CD4-positive, CD25-positive, alpha-beta regulatory T cell (primary cell): ENCODE measurements at regions not wholly inside any gene's neighbourhood (a gene's known extent, or its start where the extent isn't known, plus 50 kb on each side); places are given as distances from the start of the nearest gene placed in this dataset.

Experiments
- ATAC-seq, 2 donors: fragments of 150-1000 bp; cut with Tn5 transposase; one replicate each; pipeline ENCODE4 v1.10.0; 2021; ENCODE audit warnings: low read depth in 2 of 2, moderate number of reproducible peaks in 2 of 2, moderate library complexity in 1 of 2
- DNase-seq, 3 donors: peaks; one replicate each; pipeline versions ENCODE4 v3.0.0 to v3.0.0-alpha.2; 2012 to 2022; ENCODE audit warnings: mixed read lengths in 1 of 3
- H3K27ac ChIP-seq: one replicate; pipeline ENCODE4 v1.7.0; 2013; ENCODE audit warnings: mild to moderate bottlenecking, low read length; ENCODE audit not compliant: insufficient read depth, poor library complexity, severe bottlenecking
- H3K27me3 ChIP-seq: one replicate; pipeline ENCODE4 v1.7.0; 2013; ENCODE audit warnings: low read length; ENCODE audit not compliant: control insufficient read depth, insufficient read depth
- H3K36me3 ChIP-seq: one replicate; pipeline ENCODE4 v1.7.0; 2013; ENCODE audit warnings: mild to moderate bottlenecking, low read length, moderate library complexity; ENCODE audit not compliant: control insufficient read depth, insufficient read depth
- H3K4me1 ChIP-seq: 2 replicates; pipeline ENCODE4 v1.7.0; 2013; ENCODE audit warnings: mild to moderate bottlenecking, low read length; ENCODE audit not compliant: insufficient read depth, control insufficient read depth, poor library complexity, severe bottlenecking
- H3K4me3 ChIP-seq: one replicate; pipeline ENCODE4 v1.7.0; 2013; ENCODE audit warnings: low read depth, mild to moderate bottlenecking, low read length, moderate library complexity
- H3K9me3 ChIP-seq, 2 experiments: 1 replicate in 1 of 2; 2 replicates in 1 of 2; pipeline ENCODE4 v1.7.0; 2013; ENCODE audit warnings: low read length in 2 of 2, mild to moderate bottlenecking in 1 of 2, moderate library complexity in 1 of 2; ENCODE audit not compliant: control insufficient read depth in 2 of 2
- H3K27ac Mint-ChIP-seq, 3 donors: one replicate each; pipeline ENCODE4 v1.8.0; 2020 to 2022; ENCODE audit warnings: mild to moderate bottlenecking in 3 of 3, mixed read lengths in 3 of 3, moderate library complexity in 2 of 3
- H3K27me3 Mint-ChIP-seq: one replicate; pipeline ENCODE4 v1.8.0; 2022; ENCODE audit warnings: mild to moderate bottlenecking, mixed read lengths
- H3K36me3 Mint-ChIP-seq: one replicate; pipeline ENCODE4 v1.8.0; 2020; ENCODE audit warnings: mixed read lengths
- H3K4me1 Mint-ChIP-seq, 4 donors: one replicate each; pipeline ENCODE4 v1.8.0; 2020 to 2022; ENCODE audit warnings: mixed read lengths in 4 of 4, mild to moderate bottlenecking in 1 of 4
- H3K4me3 Mint-ChIP-seq, 4 donors: one replicate each; pipeline ENCODE4 v1.8.0; 2020 to 2022; ENCODE audit warnings: mild to moderate bottlenecking in 4 of 4, mixed read lengths in 4 of 4, moderate library complexity in 3 of 4
- H3K9me3 Mint-ChIP-seq, 7 donors: one replicate each; pipeline ENCODE4 v1.8.0; 2020 to 2022; ENCODE audit warnings: mixed read lengths in 7 of 7, mild to moderate bottlenecking in 3 of 7, moderate library complexity in 2 of 7

DNA sequence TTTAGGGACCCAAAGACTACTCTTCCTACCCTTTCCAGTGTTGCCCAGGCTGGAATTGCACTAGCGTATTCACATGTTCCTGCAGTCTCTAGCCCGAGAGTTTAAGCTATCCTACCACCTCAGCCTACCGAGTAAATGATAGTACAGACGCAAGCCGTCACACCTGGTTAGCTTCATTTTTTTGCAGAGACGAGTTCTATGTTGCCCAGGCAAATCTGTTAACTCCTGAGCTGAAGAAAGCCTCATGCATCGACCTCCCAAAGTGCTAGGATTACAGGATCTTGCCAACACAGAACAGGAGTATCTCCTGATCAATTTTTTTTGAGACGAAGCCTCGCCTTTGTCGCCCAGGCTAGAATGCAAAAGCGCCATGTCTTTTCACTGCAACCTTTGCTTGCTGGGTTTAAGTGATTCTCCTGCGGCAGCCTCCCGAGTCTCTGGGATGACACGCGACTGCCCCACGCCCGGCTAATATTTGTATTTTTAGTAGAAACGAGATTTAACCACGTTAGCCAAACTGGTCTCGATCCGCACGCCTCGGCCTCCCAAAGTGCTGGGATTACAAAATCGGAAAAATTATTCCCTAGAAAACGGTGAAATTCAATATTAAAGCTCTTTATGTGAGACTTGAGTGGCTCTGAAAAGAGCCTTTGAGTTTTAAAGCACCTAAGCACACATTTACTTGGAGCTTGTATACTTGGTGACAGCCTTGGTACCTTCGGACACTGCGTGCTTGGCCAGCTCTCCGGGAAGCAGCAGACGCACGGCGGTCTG, 128.5 kb downstream of the HFE start:
- Histone ChIP-seq H3K4me3 (peak overlapping the region; percentile 85), H3K4me1 (peaks cover 24% of the 10 kb centered on the region), H3K36me3 (no peaks in the 10 kb centered on the region), H3K27me3 (no peaks in the 10 kb centered on the region), H3K27ac (peak overlapping the region; percentile 95), H3K9me3 (no peaks in the 10 kb centered on the region)
- ATAC-seq: peak; percentile 1 to 7
- H3K27me3 Mint-ChIP-seq: no peaks in the 10 kb centered on the region
- no peak overlapping the region for H3K4me3 Mint-ChIP-seq
- H3K9me3 Mint-ChIP-seq: no peaks in the 10 kb centered on the region
- peaks cover 0 to 17% (median 7%) of the 10 kb centered on the region in 4 donors for H3K4me1 Mint-ChIP-seq
- peak in 2 of 3 donors; percentile 65 to 75 for DNase-seq
- H3K27ac Mint-ChIP-seq: no peak overlapping the region
- no peaks in the 10 kb centered on the region for H3K36me3 Mint-ChIP-seq

DNA sequence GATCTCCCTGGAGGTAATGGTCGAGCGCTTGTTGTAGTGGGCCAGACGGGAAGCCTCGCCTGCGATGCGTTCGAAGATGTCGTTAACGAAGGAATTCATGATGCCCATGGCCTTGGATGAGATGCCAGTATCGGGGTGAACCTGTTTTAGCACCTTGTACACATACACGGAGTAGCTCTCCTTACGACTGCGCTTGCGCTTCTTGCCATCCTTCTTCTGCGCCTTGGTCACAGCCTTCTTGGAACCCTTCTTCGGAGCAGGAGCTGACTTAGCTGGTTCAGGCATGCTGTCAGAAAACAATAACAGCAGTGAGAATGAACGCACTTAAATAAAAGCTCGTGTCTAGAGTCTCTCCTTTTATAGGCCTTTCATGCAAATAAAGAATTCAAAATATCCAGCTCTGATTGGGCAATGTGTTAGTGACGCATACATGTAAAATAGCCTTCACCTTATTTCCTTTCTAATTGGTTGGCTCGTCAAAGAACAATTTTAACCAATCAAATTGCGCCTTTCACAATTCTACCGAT, 129.2 kb downstream of the HFE start:
- Mint-ChIP-seq H3K4me1 (peaks cover 0 to 17% (median 7%) of the 10 kb centered on the region in 4 donors), H3K27ac (no peak overlapping the region), H3K36me3 (no peaks in the 10 kb centered on the region), H3K4me3 (no peak overlapping the region), H3K9me3 (no peaks in the 10 kb centered on the region), H3K27me3 (no peaks in the 10 kb centered on the region)
- peak overlapping the region; percentile 85 for H3K4me3 ChIP-seq
- peak overlapping the region; percentile 95 for H3K27ac ChIP-seq
- DNase-seq (peak; percentile 66 to 98 (median 96)), ATAC-seq (peak; percentile 86)
- H3K27me3 ChIP-seq: no peaks in the 10 kb centered on the region
- no peaks in the 10 kb centered on the region for H3K9me3 ChIP-seq
- peaks cover 24% of the 10 kb centered on the region for H3K4me1 ChIP-seq
- H3K36me3 ChIP-seq: no peaks in the 10 kb centered on the region

DNA sequence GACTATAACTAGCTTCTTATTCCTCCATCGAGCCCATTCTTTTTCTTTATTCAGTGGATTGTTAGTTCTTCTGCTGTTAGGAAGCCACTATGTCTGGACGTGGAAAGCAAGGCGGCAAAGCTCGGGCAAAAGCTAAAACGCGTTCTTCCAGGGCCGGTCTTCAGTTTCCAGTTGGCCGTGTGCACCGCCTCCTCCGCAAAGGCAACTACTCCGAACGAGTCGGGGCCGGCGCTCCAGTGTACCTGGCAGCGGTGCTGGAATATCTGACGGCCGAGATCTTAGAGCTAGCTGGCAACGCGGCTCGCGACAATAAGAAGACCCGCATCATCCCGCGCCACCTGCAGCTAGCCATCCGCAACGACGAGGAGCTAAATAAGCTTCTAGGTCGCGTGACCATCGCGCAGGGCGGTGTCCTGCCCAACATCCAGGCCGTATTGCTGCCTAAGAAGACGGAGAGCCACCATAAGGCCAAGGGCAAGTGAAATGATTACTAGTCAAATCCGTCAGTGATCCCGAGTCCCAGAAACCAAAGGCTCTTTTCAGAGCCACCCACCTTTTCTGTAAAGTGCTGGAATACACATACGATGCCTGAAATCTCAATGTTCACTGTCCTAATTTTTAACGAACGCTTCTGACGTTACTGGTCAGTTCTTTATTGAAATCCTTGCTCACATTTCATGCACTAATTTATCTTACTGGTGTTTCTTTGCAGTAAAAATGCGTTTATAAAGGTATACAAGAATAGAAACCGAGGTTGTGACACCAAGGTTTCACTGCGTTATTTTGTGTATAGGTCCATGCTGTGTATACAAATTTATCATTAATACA, 129.9 kb downstream of the HFE start:
- peak overlapping the region; percentile 85 for H3K4me3 ChIP-seq
- H3K36me3 ChIP-seq: no peaks in the 10 kb centered on the region
- H3K27ac ChIP-seq: peak overlapping the region; percentile 95
- no peak overlapping the region for H3K4me3 Mint-ChIP-seq
- DNase-seq (peak in 2 of 3 donors; percentile 68 to 92), ATAC-seq (peak; percentile 45 to 49)
- peaks cover 24% of the 10 kb centered on the region for H3K4me1 ChIP-seq
- H3K27me3 Mint-ChIP-seq: no peaks in the 10 kb centered on the region
- no peaks in the 10 kb centered on the region for H3K27me3 ChIP-seq
- peaks cover 0 to 17% (median 7%) of the 10 kb centered on the region in 4 donors for H3K4me1 Mint-ChIP-seq
- H3K36me3 Mint-ChIP-seq: no peaks in the 10 kb centered on the region
- H3K27ac Mint-ChIP-seq: no peak overlapping the region
- no peaks in the 10 kb centered on the region for H3K9me3 ChIP-seq
- H3K9me3 Mint-ChIP-seq: no peaks in the 10 kb centered on the region

DNA sequence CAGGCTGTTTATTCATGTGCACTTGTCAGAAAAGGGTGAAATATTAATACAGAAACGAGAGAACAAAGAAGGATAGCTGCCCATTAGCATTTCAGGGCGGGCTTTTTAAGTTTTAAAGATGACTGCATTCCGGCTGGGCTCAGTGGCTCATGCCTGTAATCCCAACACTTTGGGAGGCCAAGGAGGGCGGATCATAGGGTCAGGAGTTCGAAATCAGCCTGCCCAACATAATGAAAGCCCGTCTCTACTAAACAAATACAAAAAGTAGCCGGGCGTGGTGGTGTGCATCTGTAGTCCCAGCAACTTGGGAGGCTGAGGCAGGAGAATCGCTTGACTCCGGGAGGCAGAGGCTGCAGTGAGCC, 130.5 kb downstream of the HFE start:
- ATAC-seq (no peak), DNase-seq (peak in 1 of 3 donors; percentile 34)
- H3K4me1 Mint-ChIP-seq: peaks cover 0 to 20% (median 7%) of the 10 kb centered on the region in 4 donors
- H3K27me3 Mint-ChIP-seq: no peaks in the 10 kb centered on the region
- no peaks in the 10 kb centered on the region for H3K36me3 Mint-ChIP-seq
- Histone ChIP-seq H3K9me3 (no peaks in the 10 kb centered on the region), H3K27me3 (no peaks in the 10 kb centered on the region), H3K36me3 (no peaks in the 10 kb centered on the region), H3K4me1 (peaks cover 29% of the 10 kb centered on the region), H3K27ac (peak overlapping the region; percentile 95), H3K4me3 (peak overlapping the region; percentile 85)
- no peak overlapping the region for H3K4me3 Mint-ChIP-seq
- H3K9me3 Mint-ChIP-seq: no peaks in the 10 kb centered on the region
- H3K27ac Mint-ChIP-seq: no peak overlapping the region

DNA sequence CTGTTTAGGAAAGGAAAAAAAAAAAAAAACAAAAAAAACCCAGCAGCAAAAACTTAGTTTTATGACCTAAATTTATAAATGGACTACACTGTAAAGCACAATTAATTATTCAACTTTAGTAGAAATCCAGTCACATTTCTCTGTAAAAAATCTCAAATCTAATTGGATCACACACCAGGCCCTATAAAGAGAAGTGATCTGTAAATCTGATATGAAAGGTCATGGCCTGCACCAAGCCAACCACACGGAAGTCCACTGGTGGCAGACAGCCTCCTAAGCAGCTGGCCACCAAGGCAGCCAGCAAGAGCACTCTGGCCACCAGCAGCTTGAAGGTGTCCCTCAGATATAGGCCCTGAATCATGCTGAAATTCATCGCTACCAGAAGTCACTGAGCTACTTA, 131.6 kb downstream of the HFE start:
- Histone ChIP-seq H3K36me3 (no peaks in the 10 kb centered on the region), H3K4me1 (peaks cover 38% of the 10 kb centered on the region), H3K4me3 (no peak overlapping the region), H3K9me3 (no peaks in the 10 kb centered on the region), H3K27me3 (no peaks in the 10 kb centered on the region), H3K27ac (no peak overlapping the region)
- Mint-ChIP-seq H3K9me3 (no peaks in the 10 kb centered on the region), H3K27me3 (no peaks in the 10 kb centered on the region), H3K4me3 (peak overlapping the region in 2 of 4 donors; percentile 15 to 56), H3K36me3 (no peaks in the 10 kb centered on the region), H3K27ac (peak overlapping the region in 2 of 3 donors; percentile 25 to 80), H3K4me1 (peaks cover 0 to 21% (median 6%) of the 10 kb centered on the region in 4 donors)
- ATAC-seq (no peak), DNase-seq (no peak)

DNA sequence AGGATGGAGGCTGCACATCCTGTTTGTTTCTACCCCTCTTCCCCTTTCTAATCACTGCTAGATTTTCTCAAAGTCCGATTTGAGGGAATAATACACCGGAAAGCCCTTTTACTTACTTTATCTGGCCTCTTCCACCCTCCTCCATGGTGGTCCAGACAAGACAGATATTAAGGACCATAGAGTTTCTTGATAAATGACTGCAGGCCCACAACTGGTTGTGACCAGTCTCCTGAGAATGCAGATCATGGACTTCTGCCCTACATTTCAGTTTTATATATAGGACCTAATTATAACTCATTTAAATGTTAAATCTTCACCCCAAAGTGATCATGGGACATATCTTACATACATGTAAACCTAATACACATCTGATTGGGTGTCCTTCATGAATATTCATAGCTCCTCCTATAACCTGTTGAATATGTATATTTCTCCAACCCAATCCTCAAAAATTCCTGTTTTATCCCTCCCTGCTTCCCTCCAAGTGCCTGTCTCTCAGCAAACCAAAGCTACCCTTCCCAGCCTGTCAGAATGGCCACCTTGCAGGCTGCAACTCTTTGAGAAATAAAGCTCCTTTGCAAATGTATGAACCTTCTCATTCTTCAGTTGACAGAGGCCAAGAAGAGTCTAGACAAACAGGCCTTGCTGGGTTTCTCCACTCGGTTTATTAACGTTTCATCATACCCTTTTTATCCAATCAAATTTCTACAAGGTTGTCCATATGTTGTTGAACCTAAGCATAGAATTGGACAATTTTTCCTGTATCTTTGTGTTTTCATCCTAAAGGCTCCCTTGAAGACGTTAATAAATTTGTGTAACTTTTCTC, 133.1 kb downstream of the HFE start:
- Histone ChIP-seq H3K36me3 (no peaks in the 10 kb centered on the region), H3K27ac (no peak overlapping the region), H3K4me3 (no peak overlapping the region), H3K9me3 (peaks cover 0 to 6% of the 10 kb centered on the region in 2 experiments), H3K27me3 (no peaks in the 10 kb centered on the region), H3K4me1 (peaks cover 35% of the 10 kb centered on the region)
- H3K9me3 Mint-ChIP-seq: no peaks in the 10 kb centered on the region
- H3K4me1 Mint-ChIP-seq: peaks cover 0 to 15% (median 6%) of the 10 kb centered on the region in 4 donors
- H3K27me3 Mint-ChIP-seq: no peaks in the 10 kb centered on the region
- no peak for ATAC-seq
- no peaks in the 10 kb centered on the region for H3K36me3 Mint-ChIP-seq
- no peak for DNase-seq
- peak overlapping the region in 2 of 4 donors; percentile 22 to 76 for H3K4me3 Mint-ChIP-seq
- peak overlapping the region in 2 of 3 donors; percentile 8 to 60 for H3K27ac Mint-ChIP-seq

DNA sequence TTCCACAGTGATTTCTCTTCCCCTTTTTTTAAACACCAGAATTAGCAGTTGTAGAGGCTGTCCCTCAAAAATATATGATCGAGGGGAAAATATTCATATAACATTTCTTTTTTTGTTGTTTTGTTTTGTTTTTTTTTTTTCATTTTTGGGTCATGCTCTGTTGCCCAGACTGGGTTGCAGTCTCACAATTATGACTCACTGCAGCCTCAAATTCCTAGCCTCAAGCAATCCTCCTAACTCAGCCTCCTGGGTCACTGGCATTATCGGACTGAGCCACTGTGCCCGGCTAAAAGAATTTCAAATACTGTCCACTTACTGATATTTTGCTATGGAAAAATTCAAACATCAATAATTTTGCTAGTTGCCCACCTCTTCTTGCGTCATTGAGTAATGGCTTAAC, 134.0 kb downstream of the HFE start:
- H3K36me3 ChIP-seq: no peaks in the 10 kb centered on the region
- Mint-ChIP-seq H3K27ac (no peak overlapping the region), H3K4me1 (peaks cover 0 to 15% (median 6%) of the 10 kb centered on the region in 4 donors), H3K27me3 (no peaks in the 10 kb centered on the region), H3K4me3 (no peak overlapping the region), H3K9me3 (no peaks in the 10 kb centered on the region), H3K36me3 (no peaks in the 10 kb centered on the region)
- H3K4me3 ChIP-seq: no peak overlapping the region
- ATAC-seq: no peak
- H3K27ac ChIP-seq: no peak overlapping the region
- DNase-seq: no peak
- peaks cover 0 to 8% of the 10 kb centered on the region in 2 experiments for H3K9me3 ChIP-seq
- peaks cover 27% of the 10 kb centered on the region for H3K4me1 ChIP-seq
- H3K27me3 ChIP-seq: no peaks in the 10 kb centered on the region
